ENCODE measurements at regions not wholly inside any gene's neighbourhood (a gene's known extent, or its start where the extent isn't known, plus 50 kb on each side); places are given as distances from the start of the nearest gene placed in this dataset.

DNA sequence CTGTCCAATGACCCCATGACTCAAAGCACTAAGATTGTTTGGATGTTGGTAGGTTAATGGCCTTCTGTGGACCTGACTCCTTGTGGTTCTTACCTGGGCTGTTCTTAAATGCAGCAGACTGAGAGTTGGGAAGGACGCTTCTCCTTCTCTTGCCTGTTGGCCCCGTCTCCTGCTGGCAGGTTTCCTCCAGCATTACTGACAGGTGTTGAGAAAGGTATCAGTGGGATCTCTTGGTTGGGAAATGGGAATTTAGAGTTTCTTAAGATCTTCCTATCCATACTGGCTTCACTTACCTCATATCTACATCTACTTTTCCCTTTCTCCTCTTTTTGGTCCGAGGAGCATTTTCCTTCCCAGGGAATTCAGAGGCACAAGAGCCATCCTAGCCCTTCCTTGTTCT is 57.9 kb downstream of the TET3 start:
- TF ChIP-seq, protein P1, sequence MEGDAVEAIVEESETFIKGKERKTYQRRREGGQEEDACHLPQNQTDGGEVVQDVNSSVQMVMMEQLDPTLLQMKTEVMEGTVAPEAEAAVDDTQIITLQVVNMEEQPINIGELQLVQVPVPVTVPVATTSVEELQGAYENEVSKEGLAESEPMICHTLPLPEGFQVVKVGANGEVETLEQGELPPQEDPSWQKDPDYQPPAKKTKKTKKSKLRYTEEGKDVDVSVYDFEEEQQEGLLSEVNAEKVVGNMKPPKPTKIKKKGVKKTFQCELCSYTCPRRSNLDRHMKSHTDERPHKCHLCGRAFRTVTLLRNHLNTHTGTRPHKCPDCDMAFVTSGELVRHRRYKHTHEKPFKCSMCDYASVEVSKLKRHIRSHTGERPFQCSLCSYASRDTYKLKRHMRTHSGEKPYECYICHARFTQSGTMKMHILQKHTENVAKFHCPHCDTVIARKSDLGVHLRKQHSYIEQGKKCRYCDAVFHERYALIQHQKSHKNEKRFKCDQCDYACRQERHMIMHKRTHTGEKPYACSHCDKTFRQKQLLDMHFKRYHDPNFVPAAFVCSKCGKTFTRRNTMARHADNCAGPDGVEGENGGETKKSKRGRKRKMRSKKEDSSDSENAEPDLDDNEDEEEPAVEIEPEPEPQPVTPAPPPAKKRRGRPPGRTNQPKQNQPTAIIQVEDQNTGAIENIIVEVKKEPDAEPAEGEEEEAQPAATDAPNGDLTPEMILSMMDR (IDR thresholded peaks at IDR 0.05), result no peak
- no peak for TF ChIP-seq POLR2A (IDR thresholded peaks at IDR 0.05)
